Ovary (tissue), 7 donors: ENCODE measurements at regions not wholly inside any gene's neighbourhood (a gene's known extent, or its start where the extent isn't known, plus 50 kb on each side); places are given as distances from the start of the nearest gene placed in this dataset.

ENCODE experiments used
- DNase-seq, 5 donors: peaks; one replicate each; pipeline ENCODE4 v3.0.0-alpha.2; 2019 to 2020
- H3K27ac ChIP-seq, 2 donors: fragments of 200-600 bp; one replicate each; pipeline versions ENCODE4 v1.5.1 to v1.8.0; 2019 to 2022
- H3K27me3 ChIP-seq: fragments of 200-600 bp; one replicate; pipeline ENCODE4 v1.8.0; 2022
- H3K36me3 ChIP-seq: fragments of 200-600 bp; sonication (generic); one replicate; pipeline ENCODE4 v1.5.1; 2019
- H3K4me1 ChIP-seq: one replicate; pipeline ENCODE4 v1.8.1; 2013; ENCODE audit warnings: mild to moderate bottlenecking, moderate library complexity; ENCODE audit not compliant: insufficient read depth
- H3K4me3 ChIP-seq: fragments of 200-600 bp; sonication (generic); one replicate; pipeline ENCODE4 v1.5.1; 2017
- H3K9me3 ChIP-seq, 2 donors: fragments of 200-600 bp in 1 of 2; sonication (generic) in 1 of 2; one replicate each; pipeline versions ENCODE4 v1.5.1 to v1.8.1; 2013 to 2019; ENCODE audit warnings: mild to moderate bottlenecking in 1 of 2, moderate library complexity in 1 of 2
- EP300 ChIP-seq: sonication (generic); formaldehyde crosslinking; IDR thresholded peaks from one replicate; pipeline ENCODE4 v1.6.1; 2017; ENCODE audit warnings: antibody characterized with exemption
- POLR2A ChIP-seq: fragments of 450-650 bp; IDR thresholded peaks from one replicate; pipeline ENCODE4 v1.6.1; 2017; ENCODE audit warnings: antibody characterized with exemption, mild to moderate bottlenecking, moderate library complexity
- WGBS, 3 donors: extraction: QIAGEN DNeasy Blood & Tissue Kit in 1 of 3; methylation state at CpG; one replicate each; pipeline versions ENCODE4 v1.1.5 to v1.1.7; 2013 to 2017; 5-methylcytosine and 5-hydroxymethylcytosine counted together
- intact Hi-C, 4 donors: fragments of 100-400 bp; cut with DNase I; formaldehyde crosslinking; loops; one replicate each; pipeline versions ENCODE4 v1.11.0 to v1.15.1; 2022 to 2023
- TF ChIP-seq, protein P1 (sequence below), 3 donors: fragments of 450-650 bp in 2 of 3; fragments of 200-600 bp in 1 of 3; IDR thresholded peaks; one replicate each; pipeline versions ENCODE4 v1.5.1 to v1.8.0; 2016 to 2022; ENCODE audit warnings: antibody characterized with exemption in 3 of 3, mild to moderate bottlenecking in 1 of 3
- donor health status: DM: no; HTN: no; CAD: no; lungs with moderate emphysema.
- donor health status: DM: no; HTN: no; CAD: no.
- donor health status: Bipolar disorder and iron deficiency.
- donor health status: DM: no; HTN: no; CAD: no.
- donor health status: DM: yes; HTN: yes; CAD: no.

DNA sequence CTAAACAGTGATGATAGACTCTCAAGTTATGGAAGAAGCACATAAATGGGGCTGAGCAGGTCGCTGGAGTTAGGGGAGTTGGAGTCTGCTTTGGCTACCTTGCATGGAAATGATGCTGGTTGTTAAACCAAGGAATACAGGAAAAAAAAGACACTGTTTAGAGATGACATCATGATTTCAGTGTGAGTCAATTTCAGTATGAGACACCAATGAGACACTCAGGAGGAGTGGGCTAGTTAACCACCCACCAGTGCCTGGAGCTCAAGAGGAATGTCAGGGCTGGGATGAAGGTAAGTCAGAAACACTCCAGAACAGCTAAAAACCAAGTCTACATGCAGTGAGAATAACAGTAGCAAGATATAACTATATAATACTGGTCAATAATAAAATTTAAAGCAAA, 303.6 kb downstream of the SOX11 start:
- intact Hi-C loops: no loop called here
- Histone ChIP-seq H3K27ac (no peak overlapping the region), H3K36me3 (no peaks in the 10 kb centered on the region), H3K9me3 (no peaks in the 10 kb centered on the region), H3K4me3 (no peak overlapping the region), H3K27me3 (no peaks in the 10 kb centered on the region), H3K4me1 (no peaks in the 10 kb centered on the region)
- no peak for DNase-seq
- TF ChIP-seq EP300: no peak
- TF ChIP-seq POLR2A: no peak
- TF ChIP-seq, protein P1, sequence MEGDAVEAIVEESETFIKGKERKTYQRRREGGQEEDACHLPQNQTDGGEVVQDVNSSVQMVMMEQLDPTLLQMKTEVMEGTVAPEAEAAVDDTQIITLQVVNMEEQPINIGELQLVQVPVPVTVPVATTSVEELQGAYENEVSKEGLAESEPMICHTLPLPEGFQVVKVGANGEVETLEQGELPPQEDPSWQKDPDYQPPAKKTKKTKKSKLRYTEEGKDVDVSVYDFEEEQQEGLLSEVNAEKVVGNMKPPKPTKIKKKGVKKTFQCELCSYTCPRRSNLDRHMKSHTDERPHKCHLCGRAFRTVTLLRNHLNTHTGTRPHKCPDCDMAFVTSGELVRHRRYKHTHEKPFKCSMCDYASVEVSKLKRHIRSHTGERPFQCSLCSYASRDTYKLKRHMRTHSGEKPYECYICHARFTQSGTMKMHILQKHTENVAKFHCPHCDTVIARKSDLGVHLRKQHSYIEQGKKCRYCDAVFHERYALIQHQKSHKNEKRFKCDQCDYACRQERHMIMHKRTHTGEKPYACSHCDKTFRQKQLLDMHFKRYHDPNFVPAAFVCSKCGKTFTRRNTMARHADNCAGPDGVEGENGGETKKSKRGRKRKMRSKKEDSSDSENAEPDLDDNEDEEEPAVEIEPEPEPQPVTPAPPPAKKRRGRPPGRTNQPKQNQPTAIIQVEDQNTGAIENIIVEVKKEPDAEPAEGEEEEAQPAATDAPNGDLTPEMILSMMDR (IDR thresholded peaks at IDR 0.05): no peak
- 81% methylated on average over 1 of the region's 1 CpG for WGBS, 3 donors

- TF ChIP-seq POLR2A: no peak
- TF ChIP-seq EP300: no peak
- TF ChIP-seq, protein P1 (IDR thresholded peaks at IDR 0.05): no peak
- H3K4me3 ChIP-seq: no peak overlapping the region
- no peaks in the 10 kb centered on the region for H3K4me1 ChIP-seq
- no peaks in the 10 kb centered on the region for H3K36me3 ChIP-seq
- no peaks in the 10 kb centered on the region for H3K9me3 ChIP-seq
- no peaks in the 10 kb centered on the region for H3K27me3 ChIP-seq
- no peak for DNase-seq
- 67 to 81% (median 79%) methylated on average over 2 of the region's 2 CpGs for WGBS, 3 donors
- intact Hi-C loops: no loop called here
- H3K27ac ChIP-seq: no peak overlapping the region
Measured at GRCh38 chr2:6008186-6008585, 316.0 kb downstream of the SOX11 start.

DNA sequence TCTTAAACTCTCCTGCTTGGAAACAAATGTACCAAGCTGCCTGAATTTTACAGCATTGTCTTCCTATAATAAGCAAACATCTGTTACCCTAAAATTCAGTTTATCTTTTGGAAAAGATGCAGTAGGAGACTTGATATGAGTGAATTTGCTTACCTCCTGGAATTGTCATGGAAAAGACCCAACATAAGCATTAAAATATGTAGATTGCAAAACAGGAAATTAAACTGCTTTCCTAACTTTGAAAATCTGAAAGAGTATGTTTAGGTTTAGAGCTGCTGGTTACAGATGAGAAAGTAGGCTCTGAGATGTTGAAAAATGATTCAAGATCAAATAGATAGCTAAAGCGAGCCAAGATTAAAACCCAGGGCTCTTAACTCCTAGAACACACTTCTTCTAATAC, 316.5 kb downstream of the SOX11 start:
- Histone ChIP-seq H3K27ac (no peak overlapping the region), H3K9me3 (no peaks in the 10 kb centered on the region), H3K4me1 (no peaks in the 10 kb centered on the region), H3K36me3 (no peaks in the 10 kb centered on the region), H3K27me3 (no peaks in the 10 kb centered on the region), H3K4me3 (no peak overlapping the region)
- intact Hi-C loops: no loop called here
- DNase-seq: no peak
- TF ChIP-seq, protein P1 (IDR thresholded peaks at IDR 0.05): no peak
- TF ChIP-seq POLR2A: no peak
- no peak for TF ChIP-seq EP300
- 21 to 41% (median 22%) methylated on average over 1 of the region's 1 CpG for WGBS, 3 donors

GRCh38 chr2:6010163-6010562, 318.0 kb downstream of the SOX11 start:
- Histone ChIP-seq H3K9me3 (no peaks in the 10 kb centered on the region), H3K27ac (no peak overlapping the region), H3K4me3 (no peak overlapping the region), H3K27me3 (no peaks in the 10 kb centered on the region), H3K36me3 (no peaks in the 10 kb centered on the region), H3K4me1 (no peaks in the 10 kb centered on the region)
- intact Hi-C loops: no loop called here
- WGBS, 3 donors: 87 to 92% (median 89%) methylated on average over 5 of the region's 5 CpGs
- no peak for DNase-seq
- no peak for TF ChIP-seq EP300
- no peak for TF ChIP-seq POLR2A
- TF ChIP-seq, protein P1 (IDR thresholded peaks at IDR 0.05): no peak

DNA sequence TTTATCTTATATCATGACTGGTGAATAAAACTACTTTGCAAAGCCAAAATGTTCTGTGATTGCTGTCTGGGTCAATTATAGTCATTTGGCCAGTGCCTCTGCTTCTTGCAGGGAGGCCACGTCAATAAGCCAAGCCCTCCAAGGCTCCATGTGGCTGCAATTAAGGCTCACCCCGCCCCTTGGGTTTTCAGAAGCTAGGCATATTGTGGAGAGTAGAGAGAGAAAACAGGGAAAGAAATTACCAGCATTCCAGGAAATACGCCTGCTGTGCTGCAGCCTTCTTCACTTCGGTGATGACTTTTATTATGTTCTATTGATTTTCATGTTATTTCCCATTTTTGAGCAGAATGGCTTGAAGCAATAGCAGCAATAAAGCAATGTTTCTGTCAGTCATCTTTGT, 319.7 kb downstream of the SOX11 start:
- no peak overlapping the region for H3K27ac ChIP-seq
- H3K27me3 ChIP-seq: no peaks in the 10 kb centered on the region
- intact Hi-C loops: no loop called here
- DNase-seq: no peak
- 47 to 64% (median 59%) methylated on average over 4 of the region's 4 CpGs for WGBS, 3 donors
- no peak for TF ChIP-seq POLR2A
- no peak for TF ChIP-seq EP300
- TF ChIP-seq, protein P1 (IDR thresholded peaks at IDR 0.05): no peak
- no peak overlapping the region for H3K4me3 ChIP-seq
- H3K36me3 ChIP-seq: no peaks in the 10 kb centered on the region
- H3K4me1 ChIP-seq: no peaks in the 10 kb centered on the region
- no peaks in the 10 kb centered on the region for H3K9me3 ChIP-seq
